ENCODE measurements at regions not wholly inside any gene's neighbourhood (a gene's known extent, or its start where the extent isn't known, plus 50 kb on each side); places are given as distances from the start of the nearest gene placed in this dataset.
"Not testable (repeated sequence)": the region's sequence is repeated elsewhere in the genome, so short reads cannot be mapped to it uniquely, and the experiment has no call there.

- DNase-seq, result no peak
Measured at GRCh38 chr6:77322604-77323003, 140.7 kb downstream of the HTR1B start.

DNA sequence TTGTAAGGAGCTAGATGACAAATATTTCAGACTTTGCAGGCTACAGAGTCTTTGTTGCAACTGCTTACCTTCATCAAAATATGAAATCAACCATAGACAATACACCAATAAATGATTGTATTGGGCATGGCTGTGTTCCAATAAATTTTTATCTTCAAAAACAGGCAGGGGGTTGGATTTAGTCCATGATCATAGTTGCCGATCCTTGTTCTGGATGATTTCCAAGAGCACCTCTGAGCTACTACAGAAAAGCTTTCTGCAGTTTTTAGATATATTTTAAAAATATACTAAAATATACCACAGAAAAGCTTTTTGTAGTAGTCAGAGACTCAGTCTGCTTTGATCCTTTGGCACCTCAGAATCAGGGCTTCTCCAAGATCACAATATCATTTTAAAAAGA, 145.0 kb downstream of the HTR1B start:
- DNase-seq, result no peak

DNA sequence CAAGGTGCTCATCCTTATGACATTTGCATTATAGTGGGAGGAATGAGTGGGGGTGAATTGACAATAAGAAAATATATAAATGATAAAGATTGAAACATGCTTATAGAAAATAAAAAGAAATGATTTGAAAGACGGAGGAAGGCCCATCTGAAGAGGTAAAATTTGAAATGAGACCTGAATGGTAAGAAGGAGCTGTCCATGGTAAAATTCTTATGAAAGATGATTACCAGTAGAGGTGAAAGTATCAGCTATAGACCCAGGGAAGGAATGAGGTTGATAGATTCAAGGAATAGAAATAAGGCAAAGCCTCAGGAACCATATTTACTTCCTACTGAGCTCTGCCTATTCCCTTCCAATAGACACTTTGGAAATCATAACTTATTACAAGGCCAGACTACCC, 149.7 kb downstream of the HTR1B start:
- DNase-seq, result no peak

DNA sequence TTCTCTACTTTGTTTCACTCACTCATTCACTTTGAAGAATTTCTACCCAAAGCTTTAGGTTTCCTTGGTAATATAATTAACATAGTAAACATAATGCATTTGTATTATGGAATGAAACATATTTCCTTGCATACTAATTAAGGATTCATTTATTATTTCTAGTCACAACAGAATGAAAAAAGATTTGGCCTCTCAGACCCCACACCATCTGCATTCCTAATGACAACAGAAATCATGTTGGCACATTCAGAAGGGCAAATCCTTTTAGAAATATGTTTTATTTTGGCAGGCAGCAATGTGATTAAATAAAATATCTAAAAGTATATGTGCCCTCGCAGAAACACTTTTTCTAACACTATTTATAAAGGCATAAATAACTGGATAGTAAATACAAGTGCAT, 163.4 kb downstream of the HTR1B start:
- no peak for DNase-seq

DNA sequence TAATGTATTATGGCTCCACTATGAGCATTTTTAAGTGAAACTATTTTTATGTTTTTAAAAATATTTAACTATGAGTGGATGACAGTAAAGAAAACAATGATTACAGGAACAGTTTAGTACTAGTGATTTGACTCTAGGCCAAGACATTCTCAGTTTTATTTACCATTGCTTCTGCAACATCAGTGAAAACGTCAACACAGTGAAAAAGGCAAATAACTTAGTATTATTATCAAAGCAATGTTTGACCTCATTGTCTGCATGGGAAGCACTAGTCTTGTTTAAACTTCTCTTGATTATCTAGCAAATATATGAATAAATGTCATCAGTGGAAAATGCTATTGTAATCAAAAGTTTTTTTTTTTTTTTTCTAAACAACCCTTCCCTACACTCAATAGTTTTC, 165.0 kb downstream of the HTR1B start:
- no peak for DNase-seq

DNA sequence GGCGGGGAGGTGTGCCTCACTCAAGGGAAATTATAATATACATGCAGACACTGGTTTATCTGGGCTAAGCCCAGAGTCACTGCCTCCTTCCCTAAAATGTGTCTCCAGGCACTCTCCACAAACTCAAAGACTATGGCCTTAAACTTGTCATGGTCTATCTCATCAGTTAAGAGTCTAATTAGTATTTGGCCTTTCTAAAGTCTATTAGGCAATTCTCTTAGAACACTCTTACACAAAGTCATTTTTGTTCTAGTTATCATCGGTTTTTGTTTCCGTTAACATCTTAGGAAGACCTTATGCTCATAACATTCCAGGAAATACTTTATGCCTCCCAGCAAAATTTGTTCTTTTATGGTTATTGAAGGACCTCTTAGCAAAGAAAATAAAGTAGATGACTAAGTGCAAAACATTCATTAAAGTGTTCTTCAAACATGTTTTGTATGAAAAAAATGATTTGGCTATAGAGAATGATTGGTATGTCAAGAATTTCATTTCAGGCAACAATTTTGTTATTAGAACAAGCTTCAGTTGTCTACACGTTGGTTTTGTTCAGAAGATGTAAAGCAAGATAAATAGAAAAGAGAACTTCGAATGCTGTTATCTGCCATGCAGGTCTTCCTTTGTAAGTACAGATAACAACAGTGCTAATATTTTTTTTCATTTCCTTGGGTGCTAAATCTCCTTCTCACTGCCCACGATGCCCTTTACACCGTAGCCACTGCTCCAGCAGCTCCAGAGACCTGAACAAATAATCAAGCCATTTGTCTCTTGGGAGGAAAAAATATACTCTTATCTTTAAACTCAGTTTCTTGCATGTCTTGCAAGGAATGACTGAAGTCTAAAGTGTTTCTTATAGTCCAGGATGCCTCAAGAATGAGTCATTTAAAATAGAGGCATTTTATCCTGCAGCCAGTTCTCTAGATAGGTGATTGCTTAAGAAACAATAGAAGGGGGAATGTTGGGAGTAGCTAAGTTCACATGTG, 170.4 kb downstream of the HTR1B start:
- DNase-seq, result no peak

DNA sequence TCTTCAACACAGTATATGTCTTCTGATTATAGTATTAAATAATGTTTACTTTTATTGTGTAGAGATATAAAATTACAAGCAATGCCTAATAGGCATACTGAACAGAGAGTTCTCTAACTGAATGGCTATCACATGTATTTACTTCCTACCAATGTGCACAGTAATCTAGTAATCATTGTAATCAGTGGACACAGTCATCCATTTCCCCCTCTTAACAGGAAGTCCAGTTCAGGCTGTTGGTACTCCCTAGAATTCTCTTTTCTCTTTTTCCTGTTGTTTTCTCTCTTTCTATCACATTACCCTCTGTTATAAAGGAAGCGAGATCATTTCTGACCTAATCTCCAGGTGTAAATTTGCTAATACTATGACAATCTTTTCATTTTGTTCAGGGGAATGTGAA, 172.5 kb downstream of the HTR1B start:
- no peak for DNase-seq

DNA sequence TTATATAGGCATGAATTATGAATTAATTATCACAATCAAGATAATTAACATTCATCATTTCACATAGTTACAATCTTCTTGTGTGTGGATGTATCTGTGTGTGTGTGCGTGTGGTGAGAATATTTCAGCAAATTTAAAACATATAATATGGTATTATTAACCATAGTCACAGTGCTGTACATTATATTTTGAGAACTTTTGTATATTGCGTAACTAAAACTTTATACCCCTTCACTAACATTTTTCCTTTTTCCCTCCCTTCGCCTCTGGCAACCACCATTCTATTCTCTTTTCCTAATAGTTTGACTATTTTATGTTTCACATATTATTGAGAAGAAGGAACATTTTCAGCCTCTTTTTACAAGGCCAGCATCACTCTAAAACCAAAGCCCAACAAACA, 176.8 kb downstream of the HTR1B start:
- DNase-seq, result no peak

DNA sequence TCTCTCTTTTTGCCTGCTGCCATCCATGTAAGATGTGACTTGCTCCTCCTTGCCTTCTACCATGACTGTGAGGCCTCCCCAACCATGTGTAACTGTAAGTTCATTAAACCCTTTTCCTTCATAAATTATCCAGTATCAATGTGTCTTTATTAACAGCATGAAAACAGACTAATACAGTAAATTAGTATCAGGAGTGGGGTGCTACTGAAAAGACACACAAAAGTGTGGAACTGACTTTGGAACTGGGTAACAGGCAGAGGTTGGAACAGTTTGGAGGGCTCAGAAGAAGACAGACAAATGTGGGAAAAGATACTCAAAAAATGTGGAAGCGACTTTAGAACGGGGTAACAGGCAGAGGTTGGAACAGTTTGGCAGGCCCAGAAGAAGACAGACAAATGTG, 189.4 kb downstream of the HTR1B start:
- no peak for DNase-seq

GRCh38 chr6:77264970-77265369, 198.3 kb downstream of the HTR1B start:
- no peak for DNase-seq

DNA sequence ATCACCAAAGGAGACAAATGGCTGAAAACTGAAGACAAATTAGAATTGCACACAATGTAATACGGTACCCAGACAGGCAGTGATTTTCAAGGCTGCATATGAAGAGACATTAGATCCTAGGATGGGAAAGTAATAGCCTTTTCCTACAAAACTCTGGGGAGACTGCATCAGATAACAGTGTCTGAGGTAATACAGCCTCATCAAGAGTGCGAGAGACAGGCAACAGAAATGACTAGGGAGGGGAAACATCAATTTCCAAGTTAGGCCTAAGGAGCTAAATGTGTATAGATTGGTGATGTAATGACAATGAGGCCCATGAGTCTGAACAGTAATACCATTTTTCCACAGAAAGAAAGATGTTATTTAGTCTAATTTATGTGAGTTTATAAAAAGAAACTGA, 200.3 kb downstream of the HTR1B start:
- no peak for DNase-seq

- not testable (repeated sequence) for DNase-seq
Measured at GRCh38 chr6:77251801-77252200, 211.5 kb downstream of the HTR1B start.

- DNase-seq, result no peak
Measured at GRCh38 chr6:77249560-77249959, 213.7 kb downstream of the HTR1B start.

GRCh38 chr6:77245026-77245425, 218.3 kb downstream of the HTR1B start:
- DNase-seq, result no peak

- no peak for DNase-seq
Measured at GRCh38 chr6:77231438-77232305, 231.6 kb downstream of the HTR1B start.

DNA sequence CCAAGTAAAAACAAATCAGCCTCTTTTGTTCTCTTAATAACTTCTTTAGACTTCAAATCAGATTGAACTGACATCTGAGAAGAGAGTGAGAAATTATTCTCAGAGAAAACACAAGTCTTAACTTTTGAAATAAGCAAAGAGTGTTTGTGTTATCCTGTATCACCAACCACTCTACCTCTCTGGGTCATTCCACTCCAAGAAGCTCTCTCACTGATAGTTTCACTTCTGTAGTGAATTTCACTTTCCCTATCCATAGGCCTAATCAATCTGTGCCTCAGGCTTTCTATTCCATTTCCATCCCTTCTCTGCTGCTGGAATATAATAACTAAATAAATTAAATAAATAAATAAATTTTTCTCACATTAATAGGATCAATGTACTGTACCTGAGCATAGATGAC, 235.0 kb downstream of the HTR1B start:
- DNase-seq, result no peak

- DNase-seq, result no peak
Measured at GRCh38 chr6:77217896-77218295, 245.4 kb downstream of the HTR1B start.

GRCh38 chr6:77205936-77206335, 257.4 kb downstream of the HTR1B start:
- DNase-seq, result no peak

DNA sequence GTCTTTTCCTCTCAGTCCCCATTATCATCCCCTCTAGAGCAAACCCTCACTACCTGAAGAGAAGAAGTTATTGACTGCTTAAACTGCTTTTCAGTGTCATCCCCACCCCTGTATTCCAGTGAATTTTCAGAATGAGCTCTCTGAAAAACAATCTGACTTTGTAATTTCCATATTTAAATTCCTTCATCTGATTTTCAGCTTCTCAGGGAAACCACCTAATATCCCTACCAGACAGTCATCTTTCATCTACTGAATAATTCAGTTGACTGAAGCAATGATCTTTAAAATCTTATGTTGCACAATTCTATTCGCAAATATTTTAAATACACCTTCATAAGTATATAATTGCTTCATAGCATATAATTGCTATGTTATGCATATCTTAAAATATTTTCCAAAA, 258.7 kb downstream of the HTR1B start:
- no peak for DNase-seq

DNA sequence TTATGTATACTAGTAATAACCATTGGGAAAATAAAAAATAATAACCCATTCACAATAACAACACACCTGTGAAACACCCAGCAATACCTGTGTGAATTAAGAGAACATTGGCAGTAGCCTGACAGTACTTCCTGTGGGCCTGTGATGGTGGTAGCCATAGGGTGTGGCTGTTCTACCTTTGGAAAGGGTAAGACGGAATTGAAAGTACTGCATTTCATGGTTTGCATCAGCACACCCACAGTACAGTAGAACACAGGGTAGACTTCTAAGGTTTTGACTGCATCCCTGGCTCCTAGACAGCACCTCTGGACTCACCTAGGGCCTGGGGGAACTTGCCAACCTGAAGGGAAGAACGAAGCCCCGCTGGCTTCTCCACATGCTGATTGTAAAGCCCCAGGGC, 279.8 kb downstream of the HTR1B start:
- DNase-seq, result no peak

DNA sequence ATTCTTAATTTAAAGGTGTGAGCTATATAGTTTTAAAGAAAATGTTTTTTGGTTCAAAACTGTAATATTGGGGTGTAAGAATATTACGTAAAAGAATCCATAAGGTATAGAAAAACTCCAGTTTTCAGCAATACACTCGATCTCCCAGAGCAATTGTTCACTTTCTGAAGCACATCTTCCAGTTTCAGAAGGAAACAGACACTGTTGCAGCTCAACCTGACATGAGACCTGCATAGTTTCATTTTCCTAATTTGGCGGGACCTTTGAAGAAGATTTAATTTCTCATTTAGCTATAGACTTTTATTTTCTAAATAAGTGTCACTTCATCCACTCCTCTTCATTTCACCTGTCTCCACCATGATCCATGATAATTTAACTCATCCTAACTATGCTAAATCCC, 281.5 kb downstream of the HTR1B start:
- no peak for DNase-seq

DNA sequence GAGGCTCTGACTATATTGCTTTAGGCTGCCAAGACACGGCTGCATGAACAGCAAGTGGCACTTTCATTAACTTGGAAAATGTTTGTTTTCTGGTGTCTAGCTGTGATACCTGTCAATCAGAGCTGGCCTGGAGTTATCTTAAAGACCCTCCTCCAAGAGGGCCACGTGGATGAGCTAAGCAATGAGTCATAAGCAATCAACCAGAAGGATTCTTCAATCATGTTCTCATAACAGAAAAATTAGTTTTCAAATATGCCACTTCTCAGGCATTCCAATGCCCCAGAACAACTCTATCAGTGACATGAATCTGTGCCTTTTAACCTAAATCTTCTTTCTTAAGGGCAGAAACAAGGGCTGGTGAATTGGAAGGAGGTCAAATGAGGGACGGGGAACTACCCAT, 283.0 kb downstream of the HTR1B start:
- no peak for DNase-seq

DNA sequence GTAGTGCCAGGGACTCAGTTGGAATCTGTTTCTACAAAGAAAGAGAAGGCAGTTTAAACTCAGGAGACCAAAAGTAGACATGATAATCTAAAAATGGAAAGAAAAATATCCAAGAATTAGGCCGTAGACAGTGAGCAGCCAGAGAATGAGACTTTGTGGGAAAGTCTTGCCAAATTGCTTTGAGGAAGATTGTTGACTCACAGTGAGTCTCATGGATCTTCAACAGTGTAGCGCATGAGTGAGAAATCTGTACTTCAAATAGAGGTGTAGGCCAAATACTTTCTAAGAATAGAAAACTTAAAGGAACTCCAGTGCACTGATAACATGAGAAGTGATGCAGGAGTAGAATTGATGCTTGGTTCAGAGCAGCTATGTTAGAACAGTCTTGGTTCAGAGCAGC, 284.5 kb downstream of the HTR1B start:
- no peak for DNase-seq

DNA sequence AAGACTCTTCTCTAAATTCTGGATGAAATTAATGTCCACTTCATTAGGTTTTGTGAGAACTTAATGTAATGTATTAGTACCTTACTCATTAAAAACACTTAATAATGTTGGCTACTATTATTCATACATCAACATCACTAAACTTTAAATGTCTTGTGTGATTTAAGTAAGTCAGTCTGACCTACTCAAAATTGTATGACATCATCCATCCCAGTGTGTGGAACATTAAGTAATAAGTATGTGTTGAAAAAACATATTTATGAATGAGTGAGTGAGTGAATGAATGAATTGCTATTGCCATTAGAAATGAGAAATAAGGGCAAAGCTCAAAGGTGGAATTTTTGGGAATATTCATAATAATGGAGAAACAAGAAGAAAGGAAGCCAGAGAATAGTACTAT, 285.8 kb downstream of the HTR1B start:
- no peak for DNase-seq

Measured in 8988T (cell line).